Embryonic facial prominence (tissue), 1 donor: ENCODE measurements at regions not wholly inside any gene's neighbourhood (a gene's known extent, or its start where the extent isn't known, plus 50 kb on each side); places are given as distances from the start of the nearest gene placed in this dataset.
"Not testable (repeated sequence)": the region's sequence is repeated elsewhere in the genome, so short reads cannot be mapped to it uniquely, and the experiment has no call there.

Experiments
- DNase-seq: peaks from one replicate; pipeline ENCODE4 v3.0.0-alpha.2; 2016; ENCODE audit errors: extremely low spot score

- no peak for DNase-seq
These were observed 198.2 kb downstream of the CEP135 start for GRCh38 chr4:56146956-56147355.

GRCh38 chr4:56142088-56142487 is 193.3 kb downstream of the CEP135 start:
- DNase-seq = no peak

- DNase-seq = no peak
These were observed 190.6 kb downstream of the CEP135 start for GRCh38 chr4:56139241-56139827.

GRCh38 chr4:56134834-56135233 is 186.1 kb downstream of the CEP135 start:
- DNase-seq = not testable (repeated sequence)

- DNase-seq = no peak
These were observed 185.5 kb downstream of the CEP135 start for GRCh38 chr4:56134266-56134665.

- DNase-seq = no peak
These were observed 184.1 kb downstream of the CEP135 start for GRCh38 chr4:56132835-56133234.

GRCh38 chr4:56132188-56132587 is 183.4 kb downstream of the CEP135 start:
- not testable (repeated sequence) for DNase-seq

GRCh38 chr4:56130606-56131155 is 181.9 kb downstream of the CEP135 start:
- DNase-seq = no peak

- DNase-seq = no peak
These were observed 180.7 kb downstream of the CEP135 start for GRCh38 chr4:56129431-56129861.

- no peak for DNase-seq
These were observed 179.5 kb downstream of the CEP135 start for GRCh38 chr4:56128213-56128612.

- DNase-seq = no peak
These were observed 179.0 kb downstream of the CEP135 start for GRCh38 chr4:56127716-56128115.

GRCh38 chr4:56123547-56123946 is 174.8 kb downstream of the CEP135 start:
- DNase-seq = no peak

GRCh38 chr4:56123051-56123450 is 174.3 kb downstream of the CEP135 start:
- DNase-seq = no peak

- no peak for DNase-seq
These were observed 170.1 kb downstream of the CEP135 start for GRCh38 chr4:56118845-56119244.

- no peak for DNase-seq
These were observed 169.3 kb downstream of the CEP135 start for GRCh38 chr4:56118055-56118454.

GRCh38 chr4:56115898-56116297 is 167.2 kb downstream of the CEP135 start:
- no peak for DNase-seq

- no peak for DNase-seq
These were observed 163.6 kb downstream of the CEP135 start for GRCh38 chr4:56112377-56112776.

GRCh38 chr4:56106180-56107147 is 157.7 kb downstream of the CEP135 start:
- no peak for DNase-seq

GRCh38 chr4:56104188-56104587 is 155.4 kb downstream of the CEP135 start:
- DNase-seq = no peak

GRCh38 chr4:56102601-56103000 is 153.9 kb downstream of the CEP135 start:
- DNase-seq = no peak

- no peak for DNase-seq
These were observed 150.6 kb downstream of the CEP135 start for GRCh38 chr4:56099378-56099786.

GRCh38 chr4:56093576-56093975 is 144.8 kb downstream of the CEP135 start:
- no peak for DNase-seq

GRCh38 chr4:56092540-56092939 is 143.8 kb downstream of the CEP135 start:
- no peak for DNase-seq
